ENCODE measurements at regions not wholly inside any gene's neighbourhood (a gene's known extent, or its start where the extent isn't known, plus 50 kb on each side); places are given as distances from the start of the nearest gene placed in this dataset.

DNA sequence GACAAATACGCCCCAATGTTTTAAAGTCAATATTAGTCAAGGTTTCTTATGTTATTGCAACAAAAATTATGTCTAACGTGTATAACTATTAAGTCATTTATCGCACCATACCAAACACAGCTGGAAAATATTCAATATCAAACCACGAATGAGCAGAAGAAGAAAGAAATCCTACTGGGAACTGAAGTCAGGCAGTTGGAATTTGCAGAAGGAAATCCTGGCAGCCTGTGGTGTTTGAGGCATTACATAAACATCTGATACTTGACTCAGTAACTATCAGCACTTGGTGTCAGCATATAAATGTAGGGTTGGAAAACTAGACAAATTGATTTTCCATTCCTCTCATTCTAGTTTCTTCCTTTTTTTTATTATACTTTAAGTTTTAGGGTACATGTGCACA lies 83.4 kb upstream of the NUPR2 start:
- TF ChIP-seq, protein P1, sequence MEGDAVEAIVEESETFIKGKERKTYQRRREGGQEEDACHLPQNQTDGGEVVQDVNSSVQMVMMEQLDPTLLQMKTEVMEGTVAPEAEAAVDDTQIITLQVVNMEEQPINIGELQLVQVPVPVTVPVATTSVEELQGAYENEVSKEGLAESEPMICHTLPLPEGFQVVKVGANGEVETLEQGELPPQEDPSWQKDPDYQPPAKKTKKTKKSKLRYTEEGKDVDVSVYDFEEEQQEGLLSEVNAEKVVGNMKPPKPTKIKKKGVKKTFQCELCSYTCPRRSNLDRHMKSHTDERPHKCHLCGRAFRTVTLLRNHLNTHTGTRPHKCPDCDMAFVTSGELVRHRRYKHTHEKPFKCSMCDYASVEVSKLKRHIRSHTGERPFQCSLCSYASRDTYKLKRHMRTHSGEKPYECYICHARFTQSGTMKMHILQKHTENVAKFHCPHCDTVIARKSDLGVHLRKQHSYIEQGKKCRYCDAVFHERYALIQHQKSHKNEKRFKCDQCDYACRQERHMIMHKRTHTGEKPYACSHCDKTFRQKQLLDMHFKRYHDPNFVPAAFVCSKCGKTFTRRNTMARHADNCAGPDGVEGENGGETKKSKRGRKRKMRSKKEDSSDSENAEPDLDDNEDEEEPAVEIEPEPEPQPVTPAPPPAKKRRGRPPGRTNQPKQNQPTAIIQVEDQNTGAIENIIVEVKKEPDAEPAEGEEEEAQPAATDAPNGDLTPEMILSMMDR (IDR thresholded peaks at IDR 0.05): no peak
- TF ChIP-seq POLR2A (IDR thresholded peaks at IDR 0.05) (no peak), POLR2AphosphoS5 (IDR thresholded peaks at IDR 0.05) (no peak)
